ENCODE measurements at regions not wholly inside any gene's neighbourhood (a gene's known extent, or its start where the extent isn't known, plus 50 kb on each side); places are given as distances from the start of the nearest gene placed in this dataset.

- no peak overlapping the region for H3K4me3 ChIP-seq (ENCODE audit: low read length)
- no peak for TF ChIP-seq ZNF274 (IDR thresholded peaks at IDR 0.05; ENCODE audit: low read depth, low read length)
Measured at GRCh38 chr2:7956126-7956689, 725.6 kb upstream of the ID2 start.

GRCh38 chr2:7961550-7961949, 720.3 kb upstream of the ID2 start:
- H3K4me3 ChIP-seq (ENCODE audit: low read length): no peak overlapping the region
- no peak for TF ChIP-seq ZNF274 (IDR thresholded peaks at IDR 0.05; ENCODE audit: low read depth, low read length)

- TF ChIP-seq ZNF274 (IDR thresholded peaks at IDR 0.05; ENCODE audit: low read depth, low read length): no peak
- no peak overlapping the region for H3K4me3 ChIP-seq (ENCODE audit: low read length)
Measured at GRCh38 chr2:7962161-7962560, 719.7 kb upstream of the ID2 start.

DNA sequence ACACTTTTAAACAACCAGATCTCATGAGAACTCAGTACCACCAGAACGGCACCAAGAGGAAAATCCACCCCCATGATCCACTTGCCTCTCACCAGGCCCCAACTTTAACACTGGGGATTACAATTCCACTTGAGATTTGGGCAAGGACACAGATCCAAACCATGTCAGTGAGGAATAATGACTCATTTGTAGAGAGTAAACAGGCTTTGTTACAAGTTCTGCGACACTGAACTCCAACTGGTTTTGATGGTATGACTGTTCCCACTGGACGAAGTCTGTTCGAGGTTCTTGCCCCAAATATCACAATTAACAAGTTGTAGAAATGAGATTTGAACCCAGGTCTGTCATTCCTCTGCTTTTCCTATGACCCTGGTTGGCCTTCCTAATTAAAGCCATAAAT, 718.1 kb upstream of the ID2 start:
- TF ChIP-seq ZNF274 (IDR thresholded peaks at IDR 0.05; ENCODE audit: low read depth, low read length): no peak
- H3K4me3 ChIP-seq (ENCODE audit: low read length): no peak overlapping the region

GRCh38 chr2:7966032-7966431, 715.8 kb upstream of the ID2 start:
- H3K4me3 ChIP-seq (ENCODE audit: low read length): no peak overlapping the region
- no peak for TF ChIP-seq ZNF274 (IDR thresholded peaks at IDR 0.05; ENCODE audit: low read depth, low read length)

DNA sequence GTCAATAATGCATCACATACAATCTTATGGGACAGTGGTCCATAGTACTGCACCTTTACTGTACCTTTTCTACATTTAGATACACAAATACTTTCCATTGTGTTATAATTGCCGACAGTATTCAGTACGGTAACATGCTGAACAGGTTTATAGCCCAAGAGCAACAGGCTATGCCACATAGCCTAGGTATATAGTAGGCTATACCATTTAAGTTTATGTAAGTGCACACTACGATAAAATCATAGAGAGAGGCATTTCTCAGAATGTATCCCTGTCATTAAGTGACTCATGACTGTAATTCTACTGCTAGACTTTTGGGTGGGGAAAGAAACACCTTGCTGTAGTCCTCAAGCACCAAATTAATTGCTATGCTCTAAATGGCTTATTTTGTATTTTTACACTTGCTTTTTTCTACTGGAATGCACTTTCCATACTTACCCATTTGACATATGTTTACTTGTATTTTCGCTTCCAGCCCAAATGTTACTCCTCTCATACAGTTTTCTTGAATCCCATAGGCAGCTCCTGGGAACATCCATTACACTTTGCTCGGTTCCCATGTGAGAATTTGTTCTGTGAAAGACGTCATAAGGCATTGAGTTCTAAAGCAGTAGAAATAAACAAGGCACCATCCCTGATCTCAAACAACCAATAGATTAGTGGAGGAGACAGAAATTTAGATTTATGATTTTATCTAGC, 714.0 kb upstream of the ID2 start:
- no peak overlapping the region for H3K4me3 ChIP-seq (ENCODE audit: low read length)
- no peak for TF ChIP-seq ZNF274 (IDR thresholded peaks at IDR 0.05; ENCODE audit: low read depth, low read length)

GRCh38 chr2:7969756-7970515, 711.9 kb upstream of the ID2 start:
- no peak for TF ChIP-seq ZNF274 (IDR thresholded peaks at IDR 0.05; ENCODE audit: low read depth, low read length)
- H3K4me3 ChIP-seq (ENCODE audit: low read length): no peak overlapping the region

DNA sequence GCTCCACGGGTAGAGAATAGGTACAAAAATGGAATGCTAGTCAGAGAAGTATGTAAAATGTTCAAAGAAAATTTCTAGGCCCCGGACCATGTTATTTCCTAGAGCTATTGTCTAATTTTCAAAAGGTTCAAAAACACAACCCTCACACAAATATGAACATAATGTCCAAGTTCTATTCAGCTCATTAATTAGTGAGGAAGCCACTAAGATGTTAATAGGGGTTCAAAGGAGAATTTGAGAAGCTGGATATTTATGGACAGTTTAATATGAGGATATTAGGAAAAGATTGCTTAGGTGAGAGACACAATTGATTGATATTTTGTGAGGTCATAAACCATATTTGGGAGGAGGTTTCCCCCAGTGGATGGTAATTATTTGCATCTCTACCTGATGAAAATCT, 710.6 kb upstream of the ID2 start:
- TF ChIP-seq ZNF274 (IDR thresholded peaks at IDR 0.05; ENCODE audit: low read depth, low read length): no peak

GRCh38 chr2:7971841-7972240, 710.0 kb upstream of the ID2 start:
- H3K4me3 ChIP-seq (ENCODE audit: low read length): no peak overlapping the region
- no peak for TF ChIP-seq ZNF274 (IDR thresholded peaks at IDR 0.05; ENCODE audit: low read depth, low read length)

More for the DNA sequence above, 710.6 kb upstream of the ID2 start:
- H3K4me3 ChIP-seq (ENCODE audit: low read length): no peak overlapping the region

- no peak overlapping the region for H3K4me3 ChIP-seq (ENCODE audit: low read length)
- no peak for TF ChIP-seq ZNF274 (IDR thresholded peaks at IDR 0.05; ENCODE audit: low read depth, low read length)
Measured at GRCh38 chr2:7972670-7973069, 709.2 kb upstream of the ID2 start.

- TF ChIP-seq ZNF274 (IDR thresholded peaks at IDR 0.05; ENCODE audit: low read depth, low read length): no peak
- H3K4me3 ChIP-seq (ENCODE audit: low read length): no peak overlapping the region
Measured at GRCh38 chr2:7973801-7974480, 707.9 kb upstream of the ID2 start.

- TF ChIP-seq ZNF274 (IDR thresholded peaks at IDR 0.05; ENCODE audit: low read depth, low read length): no peak
- no peak overlapping the region for H3K4me3 ChIP-seq (ENCODE audit: low read length)
Measured at GRCh38 chr2:7974936-7975335, 706.9 kb upstream of the ID2 start.

- no peak for TF ChIP-seq ZNF274 (IDR thresholded peaks at IDR 0.05; ENCODE audit: low read depth, low read length)
- no peak overlapping the region for H3K4me3 ChIP-seq (ENCODE audit: low read length)
Measured at GRCh38 chr2:7976206-7976605, 705.6 kb upstream of the ID2 start.

DNA sequence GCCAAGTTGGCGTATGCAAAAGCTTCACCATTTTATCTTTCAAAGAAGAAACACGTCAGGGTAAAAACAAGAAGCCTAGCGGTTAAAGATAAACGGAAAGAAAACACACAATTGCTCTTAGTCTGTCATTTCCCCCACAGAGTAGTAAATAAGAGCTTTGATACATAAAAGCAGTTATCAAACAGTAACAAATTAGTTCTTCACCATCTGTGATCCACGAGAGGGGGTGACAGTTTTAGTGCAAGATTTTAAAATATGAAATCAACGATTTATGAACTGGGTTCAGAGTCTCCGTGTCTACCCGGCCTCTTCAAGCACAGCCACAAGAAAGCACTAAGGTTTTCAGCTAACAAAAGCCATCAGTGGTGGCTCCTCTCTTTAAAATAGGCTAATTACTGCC, 703.9 kb upstream of the ID2 start:
- no peak overlapping the region for H3K4me3 ChIP-seq (ENCODE audit: low read length)
- TF ChIP-seq ZNF274 (IDR thresholded peaks at IDR 0.05; ENCODE audit: low read depth, low read length): no peak

DNA sequence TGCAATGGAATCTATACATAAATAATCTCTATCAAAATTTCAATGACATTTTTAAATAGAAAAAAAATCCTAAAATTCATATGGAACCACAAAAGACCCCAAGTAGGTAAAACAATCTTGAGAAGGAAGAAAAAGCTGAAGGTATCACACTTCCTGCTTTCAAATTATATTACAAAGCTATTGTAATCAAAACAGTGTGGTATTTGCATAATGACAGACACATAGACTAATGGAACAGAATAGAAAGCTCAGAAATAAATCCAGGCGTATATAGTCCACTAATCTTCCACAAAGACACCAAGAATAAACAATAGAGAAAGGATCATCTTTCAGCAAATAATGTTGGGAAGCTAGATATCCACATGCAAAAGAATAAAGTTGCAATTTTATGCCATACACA, 699.8 kb upstream of the ID2 start:
- H3K4me3 ChIP-seq (ENCODE audit: low read length): no peak overlapping the region
- TF ChIP-seq ZNF274 (IDR thresholded peaks at IDR 0.05; ENCODE audit: low read depth, low read length): no peak
